ENCODE measurements at regions not wholly inside any gene's neighbourhood (a gene's known extent, or its start where the extent isn't known, plus 50 kb on each side); places are given as distances from the start of the nearest gene placed in this dataset.

DNA sequence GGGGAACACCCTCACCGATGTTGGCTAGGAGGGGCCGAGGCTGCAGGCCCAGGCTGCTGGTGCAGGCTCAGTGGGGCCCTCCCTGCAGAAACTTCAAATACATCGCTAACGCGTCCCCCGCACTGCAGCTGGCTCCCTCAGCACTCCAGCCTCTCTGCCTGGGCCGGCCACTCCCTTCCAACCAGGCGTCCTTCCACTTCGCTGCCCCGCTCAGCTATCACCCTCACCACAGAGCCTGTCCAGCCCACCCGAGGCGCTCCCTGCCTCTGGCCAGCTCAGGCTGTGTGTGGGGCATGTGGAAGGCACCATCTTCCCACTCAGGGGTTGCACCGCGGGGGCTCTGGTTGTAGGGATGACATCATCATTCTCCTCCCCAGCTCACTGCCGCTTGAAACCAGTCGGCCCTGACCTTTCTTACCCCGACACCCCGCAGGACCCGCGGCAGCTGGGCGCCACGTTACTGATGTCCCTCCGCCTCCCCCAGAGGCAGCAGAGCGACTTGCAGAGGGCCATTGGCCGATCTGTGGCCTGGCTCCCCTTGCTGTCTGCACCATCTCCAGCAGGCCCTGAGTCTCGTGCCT, 199.9 kb upstream of the RTL1 start:
- Histone ChIP-seq H3K4me3 (no peak overlapping the region), H3K27ac (no peak overlapping the region), H3K4me1 (no peaks in the 10 kb centered on the region), H3K36me3 (no peaks in the 10 kb centered on the region), H3K9me3 (peaks cover 3% of the 10 kb centered on the region), H3K27me3 (peaks cover 2% of the 10 kb centered on the region)
- 90% methylated on average over 19 of the region's 26 CpGs for WGBS
- DNase-seq (ENCODE audit: low spot score in 2 of 2), result peak; percentile 57 to 62
- TF ChIP-seq, protein P1, sequence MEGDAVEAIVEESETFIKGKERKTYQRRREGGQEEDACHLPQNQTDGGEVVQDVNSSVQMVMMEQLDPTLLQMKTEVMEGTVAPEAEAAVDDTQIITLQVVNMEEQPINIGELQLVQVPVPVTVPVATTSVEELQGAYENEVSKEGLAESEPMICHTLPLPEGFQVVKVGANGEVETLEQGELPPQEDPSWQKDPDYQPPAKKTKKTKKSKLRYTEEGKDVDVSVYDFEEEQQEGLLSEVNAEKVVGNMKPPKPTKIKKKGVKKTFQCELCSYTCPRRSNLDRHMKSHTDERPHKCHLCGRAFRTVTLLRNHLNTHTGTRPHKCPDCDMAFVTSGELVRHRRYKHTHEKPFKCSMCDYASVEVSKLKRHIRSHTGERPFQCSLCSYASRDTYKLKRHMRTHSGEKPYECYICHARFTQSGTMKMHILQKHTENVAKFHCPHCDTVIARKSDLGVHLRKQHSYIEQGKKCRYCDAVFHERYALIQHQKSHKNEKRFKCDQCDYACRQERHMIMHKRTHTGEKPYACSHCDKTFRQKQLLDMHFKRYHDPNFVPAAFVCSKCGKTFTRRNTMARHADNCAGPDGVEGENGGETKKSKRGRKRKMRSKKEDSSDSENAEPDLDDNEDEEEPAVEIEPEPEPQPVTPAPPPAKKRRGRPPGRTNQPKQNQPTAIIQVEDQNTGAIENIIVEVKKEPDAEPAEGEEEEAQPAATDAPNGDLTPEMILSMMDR (IDR thresholded peaks at IDR 0.05), result no peak
- TF ChIP-seq POLR2A (IDR thresholded peaks at IDR 0.05) (no peak), POLR2AphosphoS5 (IDR thresholded peaks at IDR 0.05) (no peak), EP300 (IDR thresholded peaks at IDR 0.05) (no peak)

DNA sequence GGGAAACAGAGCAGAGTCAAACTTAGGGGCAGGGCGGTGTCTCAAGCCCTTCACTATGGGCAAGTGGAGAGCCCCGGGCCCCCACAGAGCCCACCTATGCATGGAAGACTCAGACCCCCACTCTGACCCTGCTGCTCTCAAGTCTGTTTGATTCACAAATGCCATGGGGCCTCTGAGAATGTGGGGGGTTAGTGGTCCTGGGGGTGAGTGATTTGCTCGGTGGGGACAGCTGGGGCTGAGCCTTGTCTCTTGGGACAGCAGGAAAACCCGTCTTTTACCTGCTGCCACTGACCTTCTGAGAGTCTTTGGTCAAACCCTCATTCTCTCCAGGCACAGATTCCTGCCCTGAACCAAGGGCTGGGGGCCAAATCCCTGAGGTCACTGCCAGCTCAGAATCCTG, 201.0 kb upstream of the RTL1 start:
- no peak for TF ChIP-seq EP300 (IDR thresholded peaks at IDR 0.05)
- no peak for TF ChIP-seq POLR2AphosphoS5 (IDR thresholded peaks at IDR 0.05)
- no peak for TF ChIP-seq POLR2A (IDR thresholded peaks at IDR 0.05)
- TF ChIP-seq, protein P1 (IDR thresholded peaks at IDR 0.05), result no peak
- peak; percentile 40 to 44 for DNase-seq (ENCODE audit: low spot score in 2 of 2)
- peaks cover 2% of the 10 kb centered on the region for H3K27me3 ChIP-seq
- WGBS, result 77% methylated on average over 4 of the region's 4 CpGs
- no peak overlapping the region for H3K27ac ChIP-seq
- peaks cover 3% of the 10 kb centered on the region for H3K9me3 ChIP-seq
- H3K4me1 ChIP-seq, result no peaks in the 10 kb centered on the region
- H3K36me3 ChIP-seq, result no peaks in the 10 kb centered on the region
- H3K4me3 ChIP-seq, result no peak overlapping the region

GRCh38 chr14:101105045-101105444, 201.5 kb upstream of the RTL1 start:
- no peak for DNase-seq (ENCODE audit: low spot score in 2 of 2)
- TF ChIP-seq POLR2AphosphoS5 (IDR thresholded peaks at IDR 0.05) (no peak), POLR2A (IDR thresholded peaks at IDR 0.05) (no peak)

GRCh38 chr14:101108579-101109346, 205.2 kb upstream of the RTL1 start:
- peak; percentile 35 to 70 for DNase-seq (ENCODE audit: low spot score in 2 of 2)
- H3K36me3 ChIP-seq, result no peaks in the 10 kb centered on the region
- no peaks in the 10 kb centered on the region for H3K9me3 ChIP-seq
- H3K27me3 ChIP-seq, result no peaks in the 10 kb centered on the region
- H3K27ac ChIP-seq, result no peak overlapping the region
- H3K4me1 ChIP-seq, result no peaks in the 10 kb centered on the region
- TF ChIP-seq, protein P1 (IDR thresholded peaks at IDR 0.05), result no peak
- TF ChIP-seq EP300 (IDR thresholded peaks at IDR 0.05), result no peak
- TF ChIP-seq POLR2AphosphoS5 (IDR thresholded peaks at IDR 0.05), result no peak
- no peak for TF ChIP-seq POLR2A (IDR thresholded peaks at IDR 0.05)
- H3K4me3 ChIP-seq, result no peak overlapping the region
- 85% methylated on average over 6 of the region's 16 CpGs for WGBS

More at GRCh38 chr14:101105045-101105444, 201.5 kb upstream of the RTL1 start:
- H3K27ac ChIP-seq, result no peak overlapping the region
- no peaks in the 10 kb centered on the region for H3K36me3 ChIP-seq
- no peak overlapping the region for H3K4me3 ChIP-seq
- H3K9me3 ChIP-seq, result no peaks in the 10 kb centered on the region
- WGBS, result 92% methylated on average over 4 of the region's 4 CpGs
- H3K4me1 ChIP-seq, result no peaks in the 10 kb centered on the region
- peaks cover 2% of the 10 kb centered on the region for H3K27me3 ChIP-seq

- Histone ChIP-seq H3K9me3 (no peaks in the 10 kb centered on the region), H3K27me3 (no peaks in the 10 kb centered on the region), H3K27ac (no peak overlapping the region), H3K36me3 (no peaks in the 10 kb centered on the region), H3K4me3 (no peak overlapping the region), H3K4me1 (no peaks in the 10 kb centered on the region)
- 85% methylated on average over 8 of the region's 8 CpGs for WGBS
- no peak for TF ChIP-seq POLR2A (IDR thresholded peaks at IDR 0.05)
- TF ChIP-seq EP300 (IDR thresholded peaks at IDR 0.05), result no peak
- TF ChIP-seq POLR2AphosphoS5 (IDR thresholded peaks at IDR 0.05), result no peak
- TF ChIP-seq, protein P1 (IDR thresholded peaks at IDR 0.05), result no peak
- DNase-seq (ENCODE audit: low spot score in 2 of 2), result no peak
Measured at GRCh38 chr14:101109347-101109638, 205.8 kb upstream of the RTL1 start.

All from suprapubic skin (tissue), 4 donors.